Lung (tissue), 11 donors: ENCODE measurements at regions not wholly inside any gene's neighbourhood (a gene's known extent, or its start where the extent isn't known, plus 50 kb on each side); places are given as distances from the start of the nearest gene placed in this dataset.
"Not testable (repeated sequence)": the region's sequence is repeated elsewhere in the genome, so short reads cannot be mapped to it uniquely, and the experiment has no call there.

Source experiments
- ATAC-seq: fragments of 200-7000 bp; cut with Tn5 transposase; one replicate; pipeline ENCODE4 v1.9.1; 2020; ENCODE audit warnings: moderate number of reproducible peaks; ENCODE audit not compliant: insufficient read depth, low FRiP score
- DNase-seq, 3 donors: peaks; one replicate each; pipeline ENCODE4 v3.0.0-alpha.2; 2013 to 2017
- H3K27ac ChIP-seq, 2 donors: one replicate each; pipeline ENCODE4 v1.5.1; 2013; ENCODE audit warnings: mild to moderate bottlenecking in 2 of 2, moderate library complexity in 2 of 2, control low read depth in 1 of 2, inconsistent platforms in 1 of 2, low read depth in 1 of 2, low read length in 1 of 2
- H3K27me3 ChIP-seq, 3 donors: one replicate each; pipeline ENCODE4 v1.5.1; 2013; ENCODE audit warnings: low read length in 2 of 3; ENCODE audit not compliant: control insufficient read depth in 3 of 3, insufficient read depth in 3 of 3
- H3K36me3 ChIP-seq, 4 donors: one replicate each; pipeline ENCODE4 v1.5.1; 2013; ENCODE audit warnings: low read length in 4 of 4, mild to moderate bottlenecking in 1 of 4, moderate library complexity in 1 of 4; ENCODE audit not compliant: control insufficient read depth in 4 of 4, insufficient read depth in 4 of 4
- H3K4me1 ChIP-seq, 5 donors: one replicate each; pipeline ENCODE4 v1.5.1; 2013; ENCODE audit warnings: low read length in 5 of 5, mild to moderate bottlenecking in 2 of 5, moderate library complexity in 1 of 5; ENCODE audit not compliant: control insufficient read depth in 5 of 5, insufficient read depth in 5 of 5
- H3K4me3 ChIP-seq: one replicate; pipeline ENCODE4 v1.5.1; 2013; ENCODE audit warnings: mild to moderate bottlenecking, control low read depth, moderate library complexity
- H3K9ac ChIP-seq, 2 donors: one replicate each; pipeline ENCODE4 v1.5.1; 2013; ENCODE audit warnings: low read length in 2 of 2, control low read depth in 1 of 2; ENCODE audit not compliant: insufficient read depth in 1 of 2
- H3K9me3 ChIP-seq, 4 donors: one replicate each; pipeline ENCODE4 v1.5.1; 2013; ENCODE audit warnings: low read length in 3 of 4, mild to moderate bottlenecking in 1 of 4, moderate library complexity in 1 of 4; ENCODE audit not compliant: control insufficient read depth in 4 of 4, insufficient read depth in 3 of 4
- CTCF ChIP-seq: IDR thresholded peaks from 2 replicates; pipeline ENCODE4 v1.5.1; 2012; ENCODE audit warnings: mild to moderate bottlenecking; ENCODE audit errors: control extremely low read depth, extremely low read depth
- WGBS, 2 donors: extraction: QIAGEN DNeasy Blood & Tissue Kit; methylation state at CpG; one replicate each; pipeline ENCODE4 v1.1.7; 2013; 5-methylcytosine and 5-hydroxymethylcytosine counted together
- donor health status: control.
- donor health status: control.
- donor health status: Bipolar disorder and iron deficiency.
- donor health status: healthy.
- donor health status: DM: yes; HTN: yes; CAD: no.

GRCh38 chrX:77014377-77015372 is 432.5 kb upstream of the FGF16 start:
- no peak overlapping the region for H3K4me3 ChIP-seq
- H3K27me3 ChIP-seq = no peaks in the 10 kb centered on the region
- no peaks in the 10 kb centered on the region for H3K36me3 ChIP-seq
- peaks cover 0 to 3% (median 0%) of the 10 kb centered on the region in 4 donors for H3K9me3 ChIP-seq
- ATAC-seq (no peak), DNase-seq (peak; percentile 32 to 43 (median 34))
- H3K27ac ChIP-seq = no peak overlapping the region
- no peak overlapping the region for H3K9ac ChIP-seq
- TF ChIP-seq CTCF = no peak
- H3K4me1 ChIP-seq = no peaks in the 10 kb centered on the region
- 19 to 38% methylated on average over 9 of the region's 9 CpGs for WGBS, 2 donors

GRCh38 chrX:77017093-77017492 is 430.1 kb upstream of the FGF16 start:
- TF ChIP-seq CTCF = no peak
- DNase-seq (no peak), ATAC-seq (no peak)
- no peak overlapping the region for H3K9ac ChIP-seq
- H3K9me3 ChIP-seq = peaks cover 0 to 3% (median 0%) of the 10 kb centered on the region in 4 donors
- no peaks in the 10 kb centered on the region for H3K36me3 ChIP-seq
- no peak overlapping the region for H3K27ac ChIP-seq
- no peak overlapping the region for H3K4me3 ChIP-seq
- WGBS, 2 donors = 58 to 61% methylated on average over 3 of the region's 3 CpGs
- H3K27me3 ChIP-seq = no peaks in the 10 kb centered on the region
- no peaks in the 10 kb centered on the region for H3K4me1 ChIP-seq

- WGBS, 2 donors = 0 to 28% methylated on average over 25 to 29 of the region's 29 CpGs
- peak in 2 of 3 donors; percentile 0 to 7 for DNase-seq
- H3K9me3 ChIP-seq, H3K4me3 ChIP-seq, H3K9ac ChIP-seq, ATAC-seq, H3K4me1 ChIP-seq, H3K27ac ChIP-seq, H3K27me3 ChIP-seq, H3K36me3 ChIP-seq: not testable (repeated sequence)
Measured at GRCh38 chrX:77046180-77046810, 400.9 kb upstream of the FGF16 start.

- DNase-seq (no peak), ATAC-seq (no peak)
- H3K9me3 ChIP-seq = peaks cover 0 to 3% (median 0%) of the 10 kb centered on the region in 4 donors
- H3K27me3 ChIP-seq = no peaks in the 10 kb centered on the region
- H3K4me1 ChIP-seq = no peaks in the 10 kb centered on the region
- H3K4me3 ChIP-seq = no peak overlapping the region
- H3K36me3 ChIP-seq = no peaks in the 10 kb centered on the region
- no peak for TF ChIP-seq CTCF
- 65 to 100% methylated on average over 2 of the region's 2 CpGs for WGBS, 2 donors
- H3K27ac ChIP-seq = no peak overlapping the region
- H3K9ac ChIP-seq = no peak overlapping the region
Measured at GRCh38 chrX:77060572-77060971, 386.6 kb upstream of the FGF16 start.
